ENCODE measurements at regions not wholly inside any gene's neighbourhood (a gene's known extent, or its start where the extent isn't known, plus 50 kb on each side); places are given as distances from the start of the nearest gene placed in this dataset.
"Not testable (repeated sequence)": the region's sequence is repeated elsewhere in the genome, so short reads cannot be mapped to it uniquely, and the experiment has no call there.

DNA sequence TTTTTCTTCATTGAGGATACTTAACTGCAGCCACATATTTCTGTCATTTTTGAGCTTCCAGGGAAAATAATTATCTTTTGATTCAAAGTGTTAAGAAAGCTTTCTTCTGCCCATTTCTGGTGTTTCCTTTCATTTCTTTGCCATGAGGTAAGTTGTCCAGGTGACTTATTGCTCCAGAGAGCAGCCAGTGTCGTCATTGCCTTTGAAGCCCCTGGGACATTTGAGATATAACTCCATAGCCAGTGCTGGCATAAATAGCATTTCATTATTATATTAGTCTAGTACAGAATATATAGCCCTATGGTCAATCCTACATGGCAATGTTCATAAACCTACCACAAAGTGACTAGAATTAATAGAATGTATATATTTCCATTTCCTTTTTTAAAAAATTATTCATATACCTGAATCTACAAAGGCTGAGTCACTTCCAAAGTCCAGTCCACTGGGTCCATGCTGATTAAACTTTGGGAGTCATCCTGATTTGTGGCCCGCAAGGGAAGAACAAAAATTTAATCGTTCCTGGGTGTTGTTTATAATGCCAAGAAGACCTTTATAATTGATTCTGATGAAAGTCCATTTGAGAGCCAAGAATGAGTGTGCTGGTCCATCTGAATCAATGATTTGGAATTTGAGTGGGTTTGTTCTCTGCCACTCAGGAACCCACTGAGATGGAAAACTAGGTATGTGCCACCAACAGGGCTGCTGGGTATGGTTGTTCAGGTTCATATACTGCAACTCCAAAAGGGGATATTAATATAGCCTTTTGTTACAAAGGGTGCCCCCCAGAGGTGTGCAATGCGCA is 221.8 kb upstream of the PLXNA2 start:
- DNase-seq (ENCODE audit: low spot score): no peak

GRCh38 chr1:208467151-208467780 is 223.1 kb upstream of the PLXNA2 start:
- DNase-seq (ENCODE audit: low spot score): peak; percentile 91

- DNase-seq (ENCODE audit: low spot score): no peak
Observed at GRCh38 chr1:208475449-208475848, 231.3 kb upstream of the PLXNA2 start.

GRCh38 chr1:208475951-208476845 is 232.0 kb upstream of the PLXNA2 start:
- peak; percentile 95 for DNase-seq (ENCODE audit: low spot score)

DNA sequence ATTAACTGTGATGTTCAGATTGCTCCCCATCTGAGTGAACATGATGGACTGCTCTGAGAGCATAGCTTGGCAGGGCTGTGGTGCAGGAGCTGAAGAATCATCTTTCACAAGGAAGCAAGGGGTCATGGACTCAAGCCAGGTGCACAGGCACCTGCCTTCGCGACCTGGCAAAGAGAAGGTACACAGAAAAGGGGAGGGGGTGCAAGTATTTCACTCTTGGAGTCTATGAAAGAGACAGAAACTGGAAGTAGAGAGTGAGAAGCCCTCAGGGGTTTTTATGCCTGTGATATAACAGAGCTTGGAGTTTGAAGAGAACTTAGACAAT is 232.6 kb upstream of the PLXNA2 start:
- no peak for DNase-seq (ENCODE audit: low spot score)

DNA sequence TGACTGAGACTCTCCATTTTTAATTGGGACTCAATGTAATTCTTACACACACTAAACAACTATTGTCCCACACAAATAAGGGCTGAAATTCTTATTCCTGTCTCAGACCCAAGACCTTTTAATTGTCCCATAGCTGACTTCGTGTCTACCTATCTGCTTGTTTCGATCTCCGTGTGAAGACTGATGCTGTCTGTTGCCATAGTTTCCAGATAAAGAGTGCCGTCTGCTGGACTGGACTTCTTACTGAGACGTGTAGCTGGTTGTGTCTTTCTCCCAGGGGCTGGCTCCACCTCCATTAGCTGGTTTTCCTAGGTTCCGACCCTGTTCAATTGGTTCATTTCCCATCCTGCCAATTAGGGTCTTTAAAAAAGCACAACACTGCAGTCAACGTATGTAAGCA is 235.3 kb upstream of the PLXNA2 start:
- peak; percentile 70 for DNase-seq (ENCODE audit: low spot score)

- peak; percentile 74 for DNase-seq (ENCODE audit: low spot score)
Observed at GRCh38 chr1:208485512-208485911, 241.3 kb upstream of the PLXNA2 start.

DNA sequence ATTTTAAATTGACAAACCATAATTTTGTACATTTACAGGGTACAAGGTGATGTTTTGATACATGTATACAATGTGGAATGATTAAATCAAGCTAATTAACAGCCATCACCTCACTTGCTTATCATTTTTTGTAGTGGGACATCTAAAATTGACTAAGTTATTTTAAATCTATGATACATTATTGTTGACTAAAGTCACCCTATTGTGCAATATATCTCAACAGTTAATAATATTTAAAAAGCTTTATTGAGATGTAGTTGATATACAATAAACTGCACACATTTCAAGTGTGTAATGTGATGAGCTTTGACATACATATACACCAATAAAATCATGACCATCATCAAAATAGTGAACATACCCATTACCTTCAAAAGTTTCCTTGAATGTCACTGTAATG is 242.5 kb upstream of the PLXNA2 start:
- no peak for DNase-seq (ENCODE audit: low spot score)

DNA sequence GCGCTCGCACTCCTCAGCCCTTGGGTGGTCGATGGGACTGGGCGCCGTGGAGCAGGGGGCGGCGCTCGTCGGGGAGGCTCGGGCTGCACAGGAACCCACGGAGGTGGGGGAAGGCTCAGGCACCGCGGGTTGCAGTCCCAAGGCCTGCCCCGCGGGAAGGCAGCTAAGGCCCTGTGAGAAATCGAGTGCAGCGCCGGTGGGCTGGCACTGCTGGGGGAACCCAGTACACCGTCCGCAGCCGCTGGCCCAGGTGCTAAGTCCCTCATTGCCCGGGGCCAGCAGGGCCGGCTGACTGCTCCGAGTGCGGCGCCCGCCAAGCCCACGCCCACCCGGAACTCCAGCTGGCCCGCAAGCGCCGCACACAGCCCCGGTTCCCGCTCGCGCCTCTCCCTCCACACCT is 244.2 kb upstream of the PLXNA2 start:
- not testable (repeated sequence) for DNase-seq (ENCODE audit: low spot score)

- DNase-seq (ENCODE audit: low spot score): no peak
Observed at GRCh38 chr1:208496467-208497371, 252.5 kb upstream of the PLXNA2 start.

DNA sequence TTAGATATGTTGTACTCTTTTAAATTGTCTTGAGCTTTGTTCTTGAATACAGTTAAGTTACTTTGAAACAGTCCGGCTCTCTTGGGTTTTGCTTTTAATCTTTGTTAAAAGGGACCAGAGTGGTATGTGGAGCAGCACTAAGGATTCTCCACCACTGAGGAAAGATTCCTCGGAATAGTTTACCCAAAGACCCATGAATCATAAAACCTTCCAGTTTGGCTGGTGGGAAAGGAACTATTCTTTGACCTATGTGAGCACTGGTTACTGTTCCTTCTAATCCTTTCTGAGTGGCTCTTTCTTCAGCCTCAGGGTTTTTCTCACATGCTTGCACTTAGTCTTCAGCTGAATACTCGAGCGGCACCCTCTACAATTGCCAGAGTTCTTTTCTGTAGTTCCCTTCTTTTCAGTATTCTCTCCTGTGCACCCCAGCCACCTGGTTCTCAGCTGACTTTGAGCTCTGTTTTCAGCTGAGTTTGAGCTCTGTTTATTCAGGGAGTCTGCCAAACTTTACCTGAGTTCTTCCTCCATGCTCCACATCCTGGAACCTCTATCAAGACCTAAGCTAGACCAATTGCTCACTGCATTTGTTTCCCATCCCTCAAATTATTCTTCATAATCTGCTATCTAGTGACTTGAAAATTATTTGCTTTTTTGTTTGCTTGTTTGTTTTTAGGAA is 253.8 kb upstream of the PLXNA2 start:
- no peak for DNase-seq (ENCODE audit: low spot score)

GRCh38 chr1:208499026-208499425 is 254.8 kb upstream of the PLXNA2 start:
- no peak for DNase-seq (ENCODE audit: low spot score)

DNA sequence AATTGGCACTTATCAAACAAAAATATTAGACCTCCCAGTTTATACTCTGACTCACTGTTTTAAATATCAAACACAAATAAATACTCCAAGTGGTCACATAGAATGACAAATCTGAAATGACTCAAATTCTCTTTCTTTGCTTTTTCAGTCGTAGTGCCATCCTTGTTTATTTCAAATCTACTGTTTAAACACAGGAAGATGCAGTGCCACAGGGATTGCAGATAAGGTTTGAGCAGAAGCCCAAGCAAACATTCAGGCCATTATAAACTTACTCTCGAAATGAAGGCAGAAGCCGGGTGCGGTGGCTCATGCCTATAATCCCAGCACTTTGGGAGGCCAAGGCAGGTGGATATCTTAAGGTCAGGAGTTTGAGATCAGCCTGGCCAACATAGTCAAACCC is 255.4 kb upstream of the PLXNA2 start:
- no peak for DNase-seq (ENCODE audit: low spot score)

DNA sequence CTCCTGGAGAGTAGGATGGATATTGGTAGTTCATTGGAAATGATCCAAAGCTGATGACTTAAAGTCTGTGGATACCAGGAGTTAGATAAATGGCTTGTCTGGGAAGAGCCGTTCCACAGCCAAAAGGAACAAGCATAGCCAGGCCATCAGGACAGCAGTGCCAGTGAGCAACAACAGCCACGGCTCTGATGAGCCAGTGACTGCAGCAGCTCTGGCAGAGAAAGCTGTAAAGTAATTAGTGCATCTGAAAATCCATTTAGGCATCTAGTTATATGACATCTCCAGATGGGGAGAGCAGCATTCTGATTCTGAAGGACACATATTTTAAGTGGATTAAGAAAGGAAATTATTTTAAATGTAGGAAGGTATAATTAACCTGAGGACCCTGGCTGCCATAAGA is 256.2 kb upstream of the PLXNA2 start:
- peak; percentile 91 for DNase-seq (ENCODE audit: low spot score)

DNA sequence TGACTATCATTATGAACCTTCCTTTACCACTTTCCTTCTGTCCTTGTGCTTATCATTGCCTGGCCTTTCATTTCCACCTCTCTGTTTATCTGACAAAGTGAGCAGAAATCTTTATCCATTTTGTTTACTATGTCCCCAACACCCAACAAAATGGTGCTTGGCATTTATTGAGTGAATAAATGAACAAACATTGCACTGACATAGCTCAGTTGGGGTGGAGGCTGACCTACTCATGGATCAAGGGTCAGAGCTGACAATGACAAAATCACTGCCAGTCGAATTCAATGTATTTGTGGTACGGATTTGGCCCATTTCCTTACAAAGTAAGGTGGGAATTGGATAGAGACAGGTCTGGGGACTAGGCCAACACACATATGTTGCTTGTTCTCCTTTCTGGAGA is 257.4 kb upstream of the PLXNA2 start:
- no peak for DNase-seq (ENCODE audit: low spot score)

DNA sequence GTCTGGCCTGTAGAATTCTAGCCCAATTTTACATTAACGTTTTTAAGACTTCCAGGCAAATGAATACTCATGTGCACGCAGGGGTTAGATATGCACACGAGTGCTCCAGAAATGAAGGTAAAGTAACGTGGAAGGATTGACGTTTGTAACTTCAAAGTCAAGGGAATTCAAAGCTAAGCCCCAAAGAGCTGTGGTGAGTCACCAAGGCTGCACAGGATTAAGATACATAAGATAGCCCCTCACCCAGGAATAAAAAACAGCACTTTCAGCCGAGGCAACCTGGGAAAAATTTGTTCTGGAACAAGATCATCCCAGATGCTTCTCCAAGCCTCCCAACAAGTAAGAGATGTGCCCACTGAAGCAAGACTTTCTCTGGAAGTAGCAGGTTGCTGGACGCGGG is 259.6 kb upstream of the PLXNA2 start:
- no peak for DNase-seq (ENCODE audit: low spot score)

DNA sequence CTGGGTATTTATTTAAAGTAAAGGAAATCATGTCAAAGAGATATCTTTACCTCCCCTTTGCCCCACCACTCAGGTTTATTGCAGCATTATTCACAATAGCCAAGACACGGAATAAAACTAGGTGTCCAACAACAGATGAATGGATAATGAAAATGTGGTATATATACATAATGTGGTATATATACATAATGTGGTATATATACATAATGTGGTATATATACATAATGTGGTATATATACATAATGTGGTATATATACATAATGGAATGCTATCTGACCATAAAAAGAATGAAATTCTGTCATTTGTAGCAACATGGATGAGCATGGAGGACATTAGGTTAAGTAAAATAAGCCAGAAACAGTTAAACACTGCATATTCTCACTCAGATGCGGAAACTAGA is 262.6 kb upstream of the PLXNA2 start:
- no peak for DNase-seq (ENCODE audit: low spot score)

- no peak for DNase-seq (ENCODE audit: low spot score)
Observed at GRCh38 chr1:208509072-208509471, 264.9 kb upstream of the PLXNA2 start.

DNA sequence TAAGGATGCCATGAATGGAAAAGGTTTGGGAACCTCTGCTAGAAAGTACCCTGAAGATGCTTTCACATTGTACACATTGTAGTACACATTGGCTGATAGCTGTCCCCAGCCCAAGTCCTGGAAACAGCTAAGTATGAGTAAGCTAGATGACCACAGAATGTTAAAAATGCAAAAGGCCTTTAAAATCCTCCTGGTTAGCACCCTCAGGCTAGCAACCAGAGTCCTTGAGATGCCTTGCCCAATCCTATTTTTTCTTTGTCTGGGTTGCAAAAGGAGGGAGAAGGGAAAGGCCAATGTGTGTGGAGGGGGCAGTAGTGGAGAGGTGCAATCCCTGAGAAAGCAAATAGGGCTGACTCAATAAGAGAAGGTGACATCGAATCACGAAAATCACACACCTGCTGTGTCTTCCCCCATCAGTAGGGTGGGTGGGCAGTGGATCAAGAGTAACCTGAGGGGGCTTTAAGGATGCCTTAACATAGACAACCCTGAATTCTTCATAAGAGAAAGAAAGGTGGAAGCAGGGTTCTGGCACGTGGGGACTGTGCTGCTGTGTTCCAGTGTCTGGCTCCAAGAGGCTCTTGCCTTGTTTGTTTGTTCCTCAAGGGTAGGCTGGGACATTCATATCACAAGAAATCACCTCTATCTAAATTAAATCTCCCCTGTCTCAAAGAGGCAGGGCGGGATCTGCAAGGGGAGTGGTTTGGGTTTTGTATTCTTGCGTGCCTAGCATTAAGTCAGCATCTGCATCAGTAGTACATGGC is 266.2 kb upstream of the PLXNA2 start:
- DNase-seq (ENCODE audit: low spot score): peak; percentile 87

- DNase-seq (ENCODE audit: low spot score): peak; percentile 95
Observed at GRCh38 chr1:208511242-208511860, 267.2 kb upstream of the PLXNA2 start.

Data from SK-N-DZ (cell line).